Calu3 (cell line): ENCODE measurements at regions not wholly inside any gene's neighbourhood (a gene's known extent, or its start where the extent isn't known, plus 50 kb on each side); places are given as distances from the start of the nearest gene placed in this dataset.

Experiments used
- BruUV-seq: library from RNA; stranded (reverse); fragments of 400-500 nt; replicated peaks from 2 replicates; lab custom pipeline; 2021; lab: Mats Ljungman, UMichigan
- CTCF ChIA-PET: fragments of 300-600 bp; sonication (Branson Sonifier 250); formaldehyde crosslinking; loops from one replicate; lab custom pipeline; 2022; ENCODE audit warnings: antibody characterized with exemption; lab: Charles Lee
- DNase-seq: peaks from one replicate; pipeline ENCODE4 v3.0.0; 2022
- H3K27ac Mint-ChIP-seq: one replicate; pipeline ENCODE4 v1.8.0; 2022; ENCODE audit warnings: mixed read lengths; ENCODE audit not compliant: unreplicated experiment
- H3K27me3 Mint-ChIP-seq: one replicate; pipeline ENCODE4 v1.8.0; 2022; ENCODE audit warnings: mixed read lengths; ENCODE audit not compliant: unreplicated experiment
- H3K36me3 Mint-ChIP-seq: one replicate; pipeline ENCODE4 v1.8.0; 2022; ENCODE audit warnings: mild to moderate bottlenecking, moderate library complexity, mixed read lengths; ENCODE audit not compliant: insufficient read depth, unreplicated experiment
- H3K4me1 Mint-ChIP-seq: one replicate; pipeline ENCODE4 v1.8.0; 2022; ENCODE audit warnings: mild to moderate bottlenecking, low read depth, mixed read lengths; ENCODE audit not compliant: unreplicated experiment
- H3K4me3 Mint-ChIP-seq: one replicate; pipeline ENCODE4 v1.8.0; 2022; ENCODE audit warnings: mild to moderate bottlenecking, low read depth, moderate library complexity, mixed read lengths; ENCODE audit not compliant: unreplicated experiment
- H3K9me3 Mint-ChIP-seq: one replicate; pipeline ENCODE4 v1.8.0; 2022; ENCODE audit warnings: low read depth, mixed read lengths; ENCODE audit not compliant: unreplicated experiment
- intact Hi-C: fragments of 100-400 bp; cut with micrococcal nuclease; formaldehyde crosslinking; loops from one replicate; pipeline ENCODE4 v1.10.0; 2022; ENCODE audit not compliant: unreplicated experiment
- TF ChIP-seq, protein P1 (sequence below): fragments of 200-600 bp; IDR thresholded peaks from one replicate; pipeline ENCODE4 v1.8.0; 2022; ENCODE audit warnings: antibody characterized with exemption; ENCODE audit not compliant: unreplicated experiment

DNA sequence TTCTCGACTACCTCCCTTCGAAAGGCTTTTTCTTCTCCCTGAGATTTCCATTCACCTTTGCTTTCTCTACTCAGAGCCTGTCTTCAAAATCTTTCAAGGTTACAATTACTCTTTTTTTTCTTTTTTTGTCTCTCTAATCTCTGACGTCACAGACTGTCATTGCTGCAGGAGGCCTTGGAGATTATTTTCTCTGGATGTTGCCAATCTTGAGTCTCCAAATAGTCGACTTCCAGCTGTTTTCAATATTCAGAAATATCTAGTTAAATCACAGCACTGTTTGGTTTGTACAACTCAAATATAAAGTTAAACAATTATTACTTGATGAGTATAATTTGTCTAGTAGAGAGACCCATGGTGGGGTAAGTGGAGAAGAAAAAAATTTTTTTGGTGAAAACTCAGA lies 359.0 kb upstream of the BOD1L1 start:
- no TSS peak for BruUV-seq
- DNase-seq, result no peak
- peaks cover 4% of the 10 kb centered on the region for H3K36me3 Mint-ChIP-seq
- TF ChIP-seq, protein P1, sequence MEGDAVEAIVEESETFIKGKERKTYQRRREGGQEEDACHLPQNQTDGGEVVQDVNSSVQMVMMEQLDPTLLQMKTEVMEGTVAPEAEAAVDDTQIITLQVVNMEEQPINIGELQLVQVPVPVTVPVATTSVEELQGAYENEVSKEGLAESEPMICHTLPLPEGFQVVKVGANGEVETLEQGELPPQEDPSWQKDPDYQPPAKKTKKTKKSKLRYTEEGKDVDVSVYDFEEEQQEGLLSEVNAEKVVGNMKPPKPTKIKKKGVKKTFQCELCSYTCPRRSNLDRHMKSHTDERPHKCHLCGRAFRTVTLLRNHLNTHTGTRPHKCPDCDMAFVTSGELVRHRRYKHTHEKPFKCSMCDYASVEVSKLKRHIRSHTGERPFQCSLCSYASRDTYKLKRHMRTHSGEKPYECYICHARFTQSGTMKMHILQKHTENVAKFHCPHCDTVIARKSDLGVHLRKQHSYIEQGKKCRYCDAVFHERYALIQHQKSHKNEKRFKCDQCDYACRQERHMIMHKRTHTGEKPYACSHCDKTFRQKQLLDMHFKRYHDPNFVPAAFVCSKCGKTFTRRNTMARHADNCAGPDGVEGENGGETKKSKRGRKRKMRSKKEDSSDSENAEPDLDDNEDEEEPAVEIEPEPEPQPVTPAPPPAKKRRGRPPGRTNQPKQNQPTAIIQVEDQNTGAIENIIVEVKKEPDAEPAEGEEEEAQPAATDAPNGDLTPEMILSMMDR, result no peak
- peaks cover 60% of the 10 kb centered on the region for H3K4me1 Mint-ChIP-seq
- no peaks in the 10 kb centered on the region for H3K27me3 Mint-ChIP-seq
- CTCF ChIA-PET, result no interaction called here
- no peak overlapping the region for H3K4me3 Mint-ChIP-seq
- intact Hi-C loops, result loop anchor here (10.0 kb wide), 1 partner anchor 178 kb away; no protein-coding TSS in a partner anchor
- no peaks in the 10 kb centered on the region for H3K9me3 Mint-ChIP-seq
- H3K27ac Mint-ChIP-seq, result no peak overlapping the region

DNA sequence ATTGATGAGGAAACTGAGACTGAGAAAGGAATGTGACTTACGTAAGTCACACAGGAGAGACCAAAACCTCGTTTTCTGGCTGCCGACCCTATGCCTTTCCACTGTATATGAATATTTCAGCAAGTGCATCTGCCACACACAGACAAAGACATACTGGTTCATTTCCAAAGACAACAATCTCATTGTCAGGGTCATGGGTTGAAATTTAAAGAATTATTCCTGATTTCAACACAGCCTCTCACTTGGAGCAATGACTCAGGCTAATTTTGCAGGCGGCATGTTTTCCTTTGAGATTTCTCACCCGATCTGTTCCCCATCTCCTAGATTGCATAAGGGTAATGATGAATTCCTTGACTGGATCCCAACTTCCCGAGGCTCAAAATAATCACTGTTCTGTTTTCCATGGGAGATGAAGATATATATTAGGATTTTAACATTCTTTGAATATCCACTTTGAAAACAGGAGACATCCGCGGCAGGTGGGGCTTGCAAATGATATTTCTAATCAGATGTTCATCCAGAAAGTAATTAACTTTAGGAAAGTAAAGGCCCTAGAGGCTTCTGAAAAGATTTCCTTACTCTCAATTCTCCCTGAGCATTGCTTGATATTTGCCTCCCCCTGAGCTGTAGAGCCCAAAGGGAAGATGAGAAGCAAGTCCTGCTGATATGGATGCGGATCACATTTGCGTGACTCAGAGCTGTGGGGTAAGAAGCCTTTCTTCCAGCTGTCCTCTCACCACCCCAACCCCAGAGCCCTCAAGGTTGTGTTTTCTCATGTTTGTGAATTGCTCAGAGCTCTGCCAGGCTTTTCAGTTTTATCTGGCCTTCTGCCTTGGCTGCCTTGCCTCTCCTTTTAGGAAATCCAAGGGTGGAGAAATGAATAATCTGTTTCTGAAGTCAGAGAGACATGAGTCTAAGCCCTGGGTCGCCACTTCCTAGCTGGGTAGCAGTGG lies 361.1 kb upstream of the BOD1L1 start:
- CTCF ChIA-PET, result interaction anchor here (0.6 kb wide), 1 partner anchor 81 kb away, joined by 3 read pairs; no protein-coding TSS in a partner anchor

DNA sequence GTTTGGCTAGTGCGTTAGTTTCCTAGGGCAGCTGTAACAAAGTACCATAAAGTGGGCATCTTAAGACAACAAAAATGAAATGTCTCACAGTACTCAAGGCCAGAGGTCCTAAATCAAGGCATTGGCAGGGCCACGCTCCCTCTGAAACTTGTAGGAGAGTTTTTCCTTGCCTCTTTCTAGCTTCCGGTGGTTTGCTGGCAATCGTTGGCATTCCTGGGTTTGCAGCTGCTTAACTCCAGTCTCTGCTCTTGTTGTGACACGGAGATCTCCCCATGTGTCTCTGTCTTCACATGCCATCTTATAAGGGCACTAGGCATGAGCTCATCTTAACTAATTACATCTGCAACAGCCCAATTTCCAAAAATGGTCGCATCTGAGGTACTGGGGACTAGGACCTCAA lies 362.0 kb upstream of the BOD1L1 start:
- TF ChIP-seq, protein P1, result no peak

More for the DNA sequence above, 361.1 kb upstream of the BOD1L1 start:
- intact Hi-C loops, result loop anchor here (10.0 kb wide), 1 partner anchor 176 kb away; no protein-coding TSS in a partner anchor
- peaks cover 61% of the 10 kb centered on the region for H3K4me1 Mint-ChIP-seq
- TF ChIP-seq, protein P1, result no peak
- no peak overlapping the region for H3K4me3 Mint-ChIP-seq
- BruUV-seq, result no TSS peak
- H3K27me3 Mint-ChIP-seq, result no peaks in the 10 kb centered on the region
- DNase-seq, result no peak
- H3K9me3 Mint-ChIP-seq, result no peaks in the 10 kb centered on the region
- H3K36me3 Mint-ChIP-seq, result peaks cover 4% of the 10 kb centered on the region
- peak overlapping the region; percentile 23 for H3K27ac Mint-ChIP-seq

DNA sequence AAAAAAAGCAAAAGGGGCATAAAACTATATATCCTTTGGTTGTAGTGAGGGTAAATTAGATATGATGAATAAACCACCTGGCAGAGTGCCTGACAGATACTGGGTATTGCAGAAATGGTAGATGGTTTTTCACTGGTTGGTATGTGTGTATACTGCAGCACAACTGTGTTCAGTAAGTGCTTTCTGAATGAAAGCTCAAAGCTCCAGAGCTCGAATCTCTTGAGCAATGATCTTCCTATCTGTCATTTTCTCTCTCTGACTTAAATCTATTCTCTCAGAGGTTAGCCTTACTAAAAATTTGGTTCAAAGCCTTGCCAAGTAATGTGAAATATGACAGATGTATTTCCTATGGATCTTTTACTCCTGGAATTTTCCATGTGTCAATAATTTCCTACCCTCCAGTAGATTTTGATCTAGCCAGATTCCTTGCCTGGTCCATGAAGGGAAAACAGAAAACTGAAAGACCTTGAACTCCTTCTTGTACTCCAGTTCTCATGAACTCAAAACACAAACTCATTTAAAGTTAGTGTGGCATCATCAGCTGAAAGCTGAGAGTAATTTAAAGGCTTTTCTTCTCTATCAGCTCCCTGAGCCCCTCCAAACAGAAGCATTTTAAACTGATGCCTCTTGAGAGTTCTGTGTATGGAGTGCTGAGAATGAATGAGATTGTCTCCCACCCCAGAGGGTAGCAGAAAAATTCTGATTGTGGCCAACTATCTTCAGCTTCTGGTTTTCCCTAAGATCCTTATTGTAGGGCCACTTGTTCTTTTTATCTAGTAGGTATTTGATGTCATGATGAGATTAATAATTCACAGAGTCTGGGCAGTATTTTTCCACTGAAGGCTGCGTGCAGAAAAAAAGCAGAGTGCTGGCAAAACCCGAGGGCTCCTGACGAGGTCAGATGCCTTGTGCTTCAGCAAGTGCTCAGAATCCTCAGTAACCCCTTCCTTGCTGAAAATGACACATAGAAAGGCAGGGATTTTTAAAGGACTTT lies 363.4 kb upstream of the BOD1L1 start:
- Mint-ChIP-seq H3K27ac (no peak overlapping the region), H3K9me3 (no peaks in the 10 kb centered on the region), H3K36me3 (peaks cover 4% of the 10 kb centered on the region), H3K4me1 (peaks cover 47% of the 10 kb centered on the region), H3K4me3 (no peak overlapping the region), H3K27me3 (no peaks in the 10 kb centered on the region)
- CTCF ChIA-PET, result no interaction called here
- peak; percentile 21 for DNase-seq
- intact Hi-C loops, result loop anchor here (10.0 kb wide), 1 partner anchor 1004 kb away; no protein-coding TSS in a partner anchor
- TF ChIP-seq, protein P1, result no peak
- BruUV-seq, result no TSS peak

More for the DNA sequence above, 362.0 kb upstream of the BOD1L1 start:
- CTCF ChIA-PET, result interaction anchor here (0.6 kb wide), 1 partner anchor 82 kb away, joined by 3 read pairs; no protein-coding TSS in a partner anchor
- Mint-ChIP-seq H3K4me1 (peaks cover 55% of the 10 kb centered on the region), H3K36me3 (peaks cover 4% of the 10 kb centered on the region), H3K27ac (no peak overlapping the region), H3K4me3 (no peak overlapping the region), H3K9me3 (no peaks in the 10 kb centered on the region), H3K27me3 (no peaks in the 10 kb centered on the region)
- intact Hi-C loops, result loop anchor here (10.0 kb wide), 1 partner anchor 175 kb away; no protein-coding TSS in a partner anchor
- BruUV-seq, result no TSS peak
- no peak for DNase-seq
